GM18868 (cell line): ENCODE measurements at regions not wholly inside any gene's neighbourhood (a gene's known extent, or its start where the extent isn't known, plus 50 kb on each side); places are given as distances from the start of the nearest gene placed in this dataset.
A peak's percentile ranks its signal among the peaks of the same experiment; 100 is the strongest.
"Not testable (repeated sequence)": the region's sequence is repeated elsewhere in the genome, so short reads cannot be mapped to it uniquely, and the experiment has no call there.

ENCODE experiments used
- ATAC-seq: cut with Tn5 transposase; IDR thresholded peaks from one replicate; pipeline ENCODE4 v1.9.1; 2021; ENCODE audit warnings: mild to moderate bottlenecking, moderate library complexity; ENCODE audit not compliant: unreplicated experiment

DNA sequence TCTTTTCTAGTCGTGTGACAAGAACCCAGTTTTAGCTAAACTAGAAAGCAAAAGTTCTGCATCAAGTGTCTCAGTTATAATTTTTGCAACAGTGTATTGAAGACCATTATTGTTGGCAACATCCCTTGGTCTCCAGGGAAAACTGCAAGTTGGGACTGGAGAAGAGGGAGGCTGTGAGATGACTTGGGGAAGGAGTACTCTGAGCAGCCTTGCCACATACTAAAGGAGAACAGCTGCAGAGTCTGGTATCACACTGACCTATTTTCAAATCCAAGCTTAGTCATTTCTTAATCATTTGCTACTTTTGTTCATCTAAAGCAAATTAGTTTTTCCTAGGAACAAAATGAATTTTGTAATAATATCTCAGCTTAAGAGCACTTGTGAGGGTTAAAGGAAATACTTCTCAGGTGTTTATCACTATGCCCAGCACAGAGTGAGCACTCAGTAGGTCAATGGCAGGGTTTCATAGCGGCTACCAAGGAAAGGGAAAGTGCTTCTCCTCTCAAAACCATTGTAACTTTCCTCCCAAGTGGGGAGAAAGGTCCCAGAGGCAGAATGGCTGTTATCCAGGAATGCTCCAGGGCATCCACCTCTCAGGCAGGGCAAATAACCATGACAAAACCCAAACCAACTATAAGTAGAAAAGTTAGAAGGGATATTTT, 247.1 kb downstream of the C11orf87 start:
- ATAC-seq = no peak

- ATAC-seq = no peak
Observed at GRCh38 chr11:109677231-109677630, 255.2 kb downstream of the C11orf87 start.

DNA sequence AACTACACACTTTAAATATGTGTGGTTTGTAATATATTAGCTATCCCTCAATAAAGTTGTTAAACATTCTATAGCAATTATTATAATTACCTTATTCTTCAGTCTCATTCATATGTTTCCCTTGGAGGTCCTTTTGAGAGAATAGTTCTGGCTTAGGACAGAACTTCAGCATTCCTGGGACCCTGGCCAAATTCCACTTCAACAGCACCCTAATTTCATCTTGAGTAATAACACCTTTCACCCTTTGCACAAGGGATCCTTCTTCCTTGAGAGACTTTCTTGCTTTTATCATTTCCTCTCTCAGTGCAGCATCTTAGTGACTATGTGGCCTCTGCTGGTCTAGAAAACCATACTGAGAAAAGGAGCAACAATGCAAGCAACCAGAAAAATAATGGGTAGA, 255.9 kb downstream of the C11orf87 start:
- no peak for ATAC-seq

- ATAC-seq = no peak
Observed at GRCh38 chr11:109680127-109680526, 258.1 kb downstream of the C11orf87 start.

DNA sequence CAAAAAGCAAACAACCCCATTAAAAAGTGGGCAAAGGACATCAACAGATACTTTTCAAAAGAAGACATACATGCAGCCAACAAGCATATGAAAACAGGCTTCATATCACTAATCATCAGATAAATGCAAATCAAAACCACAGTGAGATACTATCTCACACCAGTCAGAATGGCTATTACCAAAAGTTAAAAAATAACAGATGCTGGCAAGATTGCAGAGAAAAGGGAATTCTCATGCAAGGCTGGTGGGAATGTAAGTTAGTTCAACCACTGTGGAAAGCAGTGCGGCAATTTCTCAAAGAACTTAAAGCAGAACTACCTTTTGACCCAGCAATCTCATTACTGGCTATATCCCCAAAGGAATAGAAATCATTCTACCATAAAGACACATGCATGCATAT, 260.8 kb downstream of the C11orf87 start:
- not testable (repeated sequence) for ATAC-seq

DNA sequence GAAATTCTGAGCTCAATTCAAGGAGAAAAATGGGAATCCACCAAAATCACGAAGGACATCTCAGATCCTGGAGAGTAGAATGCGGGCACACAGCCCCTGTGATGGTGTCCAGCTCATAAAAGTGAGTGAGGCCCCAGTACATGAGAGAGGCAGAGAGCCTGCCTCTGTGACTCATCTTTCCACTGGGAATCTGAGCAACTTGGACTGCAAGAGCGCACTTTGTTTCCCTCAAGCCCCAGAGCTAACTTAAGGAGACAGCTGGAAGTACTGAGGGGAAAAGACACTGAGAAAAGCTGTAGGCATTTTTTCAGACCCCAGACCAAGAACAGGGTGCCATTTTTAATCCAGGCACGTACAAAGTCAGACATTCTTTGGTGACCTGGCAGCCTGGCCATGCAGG, 273.7 kb downstream of the C11orf87 start:
- ATAC-seq = no peak

DNA sequence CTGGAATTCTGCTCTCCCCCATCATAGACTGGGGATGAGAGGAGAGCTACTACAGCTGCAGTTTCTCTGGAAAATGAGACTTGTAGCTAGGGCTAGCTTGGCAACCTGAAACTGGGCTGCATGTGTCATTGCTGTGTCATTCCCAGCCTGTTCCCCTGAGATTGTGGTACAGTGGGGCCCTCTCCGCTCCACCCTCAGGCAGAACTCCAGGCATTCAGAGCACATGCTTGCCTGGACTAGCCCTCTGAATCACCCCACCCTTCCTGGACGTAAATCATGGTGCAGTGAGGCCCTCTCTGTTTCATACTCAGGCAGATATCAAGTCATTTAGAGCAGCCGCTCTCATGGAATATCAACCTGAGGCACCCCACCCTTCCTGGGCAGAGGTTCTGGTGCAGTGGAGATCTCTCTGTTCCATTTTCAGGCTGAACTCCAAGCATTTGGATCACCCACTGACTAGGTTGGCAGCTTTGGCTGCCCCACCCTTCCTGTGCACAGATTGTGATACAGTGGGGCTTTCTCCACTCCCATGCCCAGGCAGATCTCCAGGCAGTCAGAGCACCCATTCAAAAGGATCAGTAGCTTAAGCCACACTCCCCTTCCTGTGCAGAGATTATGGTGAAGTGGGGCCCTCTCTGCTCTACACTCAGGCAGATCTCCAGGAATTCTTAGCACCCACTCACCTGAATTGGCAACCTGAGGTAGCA, 274.4 kb downstream of the C11orf87 start:
- no peak for ATAC-seq

DNA sequence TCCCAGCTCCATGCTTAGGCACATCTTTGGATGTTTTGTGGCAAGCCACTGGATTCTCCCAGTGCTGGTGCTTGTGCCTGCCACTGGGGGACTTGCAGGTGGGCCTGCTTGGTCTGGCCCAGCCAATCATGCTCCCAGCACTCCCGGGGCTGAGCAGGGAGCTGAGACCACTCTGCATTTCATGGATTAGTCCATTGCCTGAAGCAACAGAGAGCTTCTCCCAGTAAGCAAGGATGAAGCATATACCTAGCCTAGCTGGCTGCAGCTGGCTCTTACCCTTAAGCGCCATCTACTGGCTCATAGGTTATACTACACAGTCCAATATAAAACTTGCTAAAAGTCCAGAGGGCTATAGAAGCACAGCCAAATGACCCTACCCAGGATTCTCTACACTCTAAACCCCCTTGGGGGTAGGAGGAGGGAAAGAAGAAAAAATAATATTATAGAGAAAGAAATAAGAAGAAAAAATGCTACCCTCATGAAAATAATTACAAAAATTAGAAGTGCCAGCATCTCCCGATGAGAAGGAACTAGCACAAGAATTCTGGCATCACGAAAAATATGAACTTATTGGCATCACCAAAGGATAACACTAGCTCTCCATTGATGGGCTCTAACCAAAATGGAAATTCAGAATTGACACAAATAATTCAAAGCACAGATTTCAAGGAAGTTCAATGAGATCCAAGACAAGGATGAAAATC, 275.3 kb downstream of the C11orf87 start:
- peak; percentile 94 for ATAC-seq

DNA sequence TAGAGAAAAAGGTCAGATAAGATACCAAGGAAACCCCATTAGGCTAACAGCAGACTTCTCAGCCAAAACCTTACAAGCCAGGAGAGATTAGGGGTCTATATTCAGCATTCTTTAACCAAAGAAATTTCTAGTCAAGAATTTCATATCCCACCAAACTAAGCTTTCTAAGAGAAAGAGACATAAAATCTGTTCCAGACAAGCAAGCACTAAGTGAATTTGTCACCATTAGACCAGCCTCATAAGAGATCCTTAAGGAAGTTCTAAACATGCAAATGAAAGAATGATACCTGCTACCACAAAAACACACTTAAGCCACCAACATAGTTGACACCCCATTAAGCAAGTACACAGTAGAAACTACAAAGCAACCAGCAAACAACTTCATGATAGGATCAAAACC, 276.2 kb downstream of the C11orf87 start:
- no peak for ATAC-seq

- no peak for ATAC-seq
Observed at GRCh38 chr11:109704432-109704831, 282.4 kb downstream of the C11orf87 start.

DNA sequence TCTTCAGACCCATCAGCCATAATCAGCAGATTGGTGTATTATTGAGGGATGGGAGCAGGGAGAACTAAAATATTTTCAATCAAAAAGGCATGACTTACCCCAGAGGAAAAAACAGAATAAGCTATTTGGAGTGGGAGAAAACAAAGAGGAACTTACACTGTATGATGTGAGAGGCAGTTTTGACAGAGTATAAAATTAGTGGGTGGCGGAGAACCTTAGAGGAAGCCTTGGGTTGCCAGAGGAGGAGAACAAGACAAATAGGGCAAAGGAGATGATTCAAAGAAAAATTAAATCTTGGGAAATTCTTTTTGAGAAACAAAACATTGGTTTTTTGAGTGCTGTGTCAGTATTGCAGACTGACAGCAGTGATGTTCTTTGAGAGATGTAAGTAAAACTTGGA, 285.0 kb downstream of the C11orf87 start:
- no peak for ATAC-seq

DNA sequence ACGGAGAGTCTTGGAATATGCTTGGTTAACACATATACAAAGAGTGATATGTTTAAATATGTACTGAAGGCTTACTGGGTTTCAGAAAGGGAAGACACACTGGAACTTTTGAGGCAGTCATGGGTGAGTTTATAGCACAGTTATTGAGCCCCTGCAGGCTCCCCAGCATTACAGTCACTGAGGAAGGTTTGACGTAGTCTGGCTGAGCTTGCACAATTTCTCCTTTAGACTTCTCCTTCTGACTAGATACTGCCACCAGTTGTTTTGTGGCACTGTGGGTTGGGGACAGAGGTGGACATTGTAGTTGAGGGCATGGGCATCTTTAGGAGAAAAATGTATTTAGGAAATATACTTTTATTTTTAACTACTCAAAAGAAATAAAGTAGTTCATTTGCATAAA, 285.4 kb downstream of the C11orf87 start:
- ATAC-seq = no peak

DNA sequence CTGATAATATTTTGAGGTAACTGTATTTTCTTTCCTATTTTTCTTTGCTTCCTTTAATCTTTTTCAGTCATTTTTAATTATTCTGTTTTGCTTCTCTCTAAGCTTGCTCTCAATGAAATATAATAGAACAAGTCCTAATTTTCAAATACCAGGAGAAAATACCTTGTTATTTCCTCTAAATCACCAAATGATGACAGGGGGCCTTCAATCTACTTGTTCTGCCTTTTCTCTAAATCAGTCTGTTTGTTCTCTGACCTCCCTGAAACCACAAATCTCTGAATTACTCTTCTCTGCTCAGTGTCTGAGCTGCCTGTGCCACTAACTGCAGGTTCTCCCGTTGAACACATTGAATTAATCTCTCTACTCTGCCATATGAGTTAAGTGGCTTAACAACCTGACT, 286.2 kb downstream of the C11orf87 start:
- ATAC-seq = no peak

- not testable (repeated sequence) for ATAC-seq
Observed at GRCh38 chr11:109714444-109714843, 292.5 kb downstream of the C11orf87 start.

DNA sequence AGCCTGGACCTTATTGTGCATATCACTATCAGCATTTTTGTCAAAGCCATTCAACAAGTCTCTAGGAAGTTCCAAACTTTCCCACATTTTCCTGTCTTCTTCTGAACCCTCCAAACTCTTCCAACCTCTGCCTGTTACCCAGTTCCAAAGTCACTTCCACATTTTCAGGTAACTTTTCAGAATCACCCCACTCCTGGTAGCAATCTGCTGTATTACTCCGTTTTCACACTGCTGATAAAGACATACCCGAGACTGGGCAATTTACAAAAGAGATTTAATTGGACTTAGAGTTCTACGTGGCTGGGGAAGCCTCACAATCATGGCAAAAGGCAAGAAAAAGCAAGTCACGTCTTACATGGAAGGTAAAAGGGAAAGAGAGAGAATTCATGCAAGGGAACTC, 293.4 kb downstream of the C11orf87 start:
- ATAC-seq = not testable (repeated sequence)

DNA sequence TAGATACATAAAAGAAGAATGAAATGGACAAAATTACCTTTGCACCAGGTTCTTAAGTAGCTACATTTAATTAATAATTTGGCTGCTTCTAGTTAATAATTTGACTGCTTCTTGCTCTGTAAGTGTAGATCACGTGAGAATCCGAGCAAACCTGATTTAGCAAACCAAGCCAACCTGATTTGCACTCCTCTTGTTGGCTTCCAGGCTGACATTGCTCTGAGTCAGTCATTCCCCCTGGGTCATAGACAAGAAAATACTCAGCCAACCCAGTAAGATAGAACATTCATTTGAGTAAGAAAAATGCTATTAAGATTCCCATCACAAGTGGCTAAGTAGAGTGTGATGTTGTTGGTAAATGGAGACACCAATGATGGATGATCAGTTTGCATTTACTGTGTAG, 304.1 kb downstream of the C11orf87 start:
- ATAC-seq = no peak

GRCh38 chr11:109728056-109728455, 306.1 kb downstream of the C11orf87 start:
- no peak for ATAC-seq

- no peak for ATAC-seq
Observed at GRCh38 chr11:109729761-109730160, 307.8 kb downstream of the C11orf87 start.

DNA sequence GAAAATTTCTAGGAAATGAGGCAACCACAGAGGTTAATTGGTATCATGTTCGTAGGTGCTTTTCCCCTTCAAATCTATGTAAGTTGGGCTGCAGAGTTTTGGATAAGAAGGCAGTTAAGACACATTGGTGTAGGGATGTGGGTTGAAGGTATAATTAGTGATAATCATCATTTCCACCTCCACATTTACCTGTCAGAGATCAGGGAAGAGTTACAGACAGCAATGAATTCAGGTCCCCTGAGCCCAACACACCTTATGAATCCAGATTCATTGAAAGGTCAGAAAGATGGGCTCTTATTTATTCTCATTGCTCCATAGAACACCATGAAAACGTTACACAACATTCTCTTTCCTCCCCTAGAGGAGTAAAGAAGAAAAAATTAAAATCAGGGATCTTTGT, 308.7 kb downstream of the C11orf87 start:
- no peak for ATAC-seq

DNA sequence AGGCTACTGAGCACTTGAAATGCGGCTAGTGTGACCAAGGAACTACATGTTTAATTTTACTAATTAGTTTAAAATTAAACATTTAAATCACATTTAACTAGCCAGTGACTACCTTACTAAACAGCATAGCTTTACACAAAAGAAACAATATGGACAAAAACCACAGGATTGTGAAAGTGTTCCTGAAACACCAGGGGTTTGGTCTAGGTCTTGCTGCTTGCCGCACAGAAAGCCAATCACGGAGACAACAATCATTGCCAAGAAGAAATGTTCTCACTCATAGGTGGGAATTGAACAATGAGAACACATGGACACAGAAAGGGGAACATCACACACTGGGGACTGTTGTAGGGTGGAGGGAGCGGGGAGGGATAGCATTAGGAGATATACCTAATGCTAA, 309.5 kb downstream of the C11orf87 start:
- ATAC-seq = no peak

DNA sequence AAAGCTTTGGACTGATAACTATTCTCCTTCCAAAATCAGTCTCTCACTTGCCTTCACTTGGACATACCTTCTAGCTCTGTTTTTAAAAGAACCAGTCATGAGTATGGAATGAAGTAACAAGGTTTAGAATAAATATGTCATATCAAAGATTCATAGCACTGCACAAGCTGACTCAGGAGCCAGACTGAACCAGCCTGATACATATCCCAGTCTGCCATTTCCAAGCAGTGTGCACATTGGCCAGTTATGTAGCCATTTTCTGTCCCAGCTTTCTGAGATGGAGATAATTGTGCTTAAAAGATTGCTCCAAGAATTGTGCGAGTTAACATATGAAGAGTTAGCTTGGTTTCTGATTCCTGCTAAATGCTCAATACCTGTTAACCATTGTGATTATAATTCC, 311.3 kb downstream of the C11orf87 start:
- no peak for ATAC-seq

- ATAC-seq = no peak
Observed at GRCh38 chr11:109734566-109734965, 312.6 kb downstream of the C11orf87 start.
